GM12873 (cell line): ENCODE measurements at regions not wholly inside any gene's neighbourhood (a gene's known extent, or its start where the extent isn't known, plus 50 kb on each side); places are given as distances from the start of the nearest gene placed in this dataset.

Source experiments
- TF ChIP-seq, protein P1 (sequence below): IDR thresholded peaks from 2 replicates; pipeline ENCODE4 v1.5.1; 2012; ENCODE audit warnings: low read depth, mild to moderate bottlenecking, moderate library complexity, low read length, control low read depth; ENCODE audit not compliant: insufficient read depth; ENCODE audit errors: missing control alignments

GRCh38 chr13:105073041-105073440 lies 1462.4 kb downstream of the EFNB2 start:
- TF ChIP-seq, protein P1, sequence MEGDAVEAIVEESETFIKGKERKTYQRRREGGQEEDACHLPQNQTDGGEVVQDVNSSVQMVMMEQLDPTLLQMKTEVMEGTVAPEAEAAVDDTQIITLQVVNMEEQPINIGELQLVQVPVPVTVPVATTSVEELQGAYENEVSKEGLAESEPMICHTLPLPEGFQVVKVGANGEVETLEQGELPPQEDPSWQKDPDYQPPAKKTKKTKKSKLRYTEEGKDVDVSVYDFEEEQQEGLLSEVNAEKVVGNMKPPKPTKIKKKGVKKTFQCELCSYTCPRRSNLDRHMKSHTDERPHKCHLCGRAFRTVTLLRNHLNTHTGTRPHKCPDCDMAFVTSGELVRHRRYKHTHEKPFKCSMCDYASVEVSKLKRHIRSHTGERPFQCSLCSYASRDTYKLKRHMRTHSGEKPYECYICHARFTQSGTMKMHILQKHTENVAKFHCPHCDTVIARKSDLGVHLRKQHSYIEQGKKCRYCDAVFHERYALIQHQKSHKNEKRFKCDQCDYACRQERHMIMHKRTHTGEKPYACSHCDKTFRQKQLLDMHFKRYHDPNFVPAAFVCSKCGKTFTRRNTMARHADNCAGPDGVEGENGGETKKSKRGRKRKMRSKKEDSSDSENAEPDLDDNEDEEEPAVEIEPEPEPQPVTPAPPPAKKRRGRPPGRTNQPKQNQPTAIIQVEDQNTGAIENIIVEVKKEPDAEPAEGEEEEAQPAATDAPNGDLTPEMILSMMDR: no peak

DNA sequence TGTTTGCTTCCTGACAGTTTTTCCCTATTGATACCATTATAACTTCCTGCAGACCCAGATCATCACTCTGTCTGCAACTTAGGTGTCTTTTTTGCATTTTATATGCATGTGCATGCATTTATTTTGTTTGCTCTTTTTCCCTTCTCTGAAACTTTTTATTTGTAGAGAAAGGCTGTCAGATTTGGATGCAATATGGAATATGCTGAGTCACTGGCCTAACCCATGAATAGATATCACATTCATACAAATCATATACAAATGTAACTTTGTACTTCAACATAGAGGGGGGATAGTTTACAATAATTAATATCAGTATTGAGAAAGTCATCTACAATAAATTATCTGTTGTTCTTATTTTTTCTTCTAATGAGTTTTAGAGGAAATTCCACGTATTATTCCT lies 1465.0 kb downstream of the EFNB2 start:
- TF ChIP-seq, protein P1: no peak

GRCh38 chr13:105069106-105069505 lies 1466.4 kb downstream of the EFNB2 start:
- TF ChIP-seq, protein P1: no peak

GRCh38 chr13:105063676-105064075 lies 1471.8 kb downstream of the EFNB2 start:
- TF ChIP-seq, protein P1: no peak

DNA sequence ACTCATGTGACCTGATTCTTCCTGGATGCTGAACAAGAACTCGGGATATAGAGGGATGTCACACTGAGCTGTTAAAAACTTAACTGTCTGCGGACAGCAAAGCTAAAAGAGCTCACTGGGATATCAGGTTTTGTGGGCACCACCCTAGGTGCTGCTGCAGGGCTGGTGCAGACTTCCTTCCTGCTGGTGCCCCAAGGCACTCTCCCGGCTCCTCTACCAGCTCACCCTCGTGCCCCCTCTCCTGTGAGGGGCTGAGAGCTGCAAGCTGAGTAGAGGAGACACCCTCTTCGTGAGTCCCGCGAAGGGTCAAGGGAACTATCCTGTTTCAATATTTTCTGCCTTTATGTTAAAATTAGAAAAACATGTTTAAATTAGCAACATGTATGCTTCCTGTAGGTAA lies 1475.7 kb downstream of the EFNB2 start:
- TF ChIP-seq, protein P1: no peak

- TF ChIP-seq, protein P1: no peak
Observed at GRCh38 chr13:105058517-105058916, 1476.9 kb downstream of the EFNB2 start.

DNA sequence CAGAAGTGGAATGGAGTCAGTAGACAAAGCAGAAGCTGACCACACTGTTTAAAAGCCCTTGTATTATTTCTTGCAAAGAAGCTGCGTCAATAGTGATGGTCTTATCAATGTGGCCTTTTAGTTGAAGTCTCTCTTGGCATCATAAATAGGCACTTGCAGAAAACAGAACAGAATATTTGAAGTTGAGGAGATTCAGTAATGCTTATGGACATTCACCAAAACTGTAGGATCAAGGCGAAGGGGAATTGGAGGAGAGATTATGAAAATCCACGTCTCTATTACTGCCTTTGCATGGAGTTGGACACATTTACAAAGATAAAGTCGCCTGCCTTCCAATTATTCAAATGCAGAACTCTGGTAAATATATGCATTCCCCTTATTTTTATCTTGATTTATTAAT lies 1482.8 kb downstream of the EFNB2 start:
- TF ChIP-seq, protein P1: no peak
